C4-2B (cell line): ENCODE measurements at regions not wholly inside any gene's neighbourhood (a gene's known extent, or its start where the extent isn't known, plus 50 kb on each side); places are given as distances from the start of the nearest gene placed in this dataset.

Experiments used
- H3K27ac ChIP-seq: fragments of 450-650 bp; 2 replicates; pipeline ENCODE4 v1.5.1; 2017
- CTCF ChIP-seq: fragments of 450-650 bp; conservative IDR thresholded peaks from 2 replicates; pipeline ENCODE4 v1.5.1; 2017; ENCODE audit warnings: mild to moderate bottlenecking
- ZFX ChIP-seq: fragments of 450-650 bp; IDR thresholded peaks from 2 replicates; pipeline ENCODE4 v1.6.1; 2017

GRCh38 chr5:136924490-136924889 is 559.1 kb upstream of the TRPC7 start:
- TF ChIP-seq CTCF, result no peak
- H3K27ac ChIP-seq, result no peak overlapping the region

- H3K27ac ChIP-seq, result no peak overlapping the region
- TF ChIP-seq CTCF, result no peak
- TF ChIP-seq ZFX, result no peak
Measured at GRCh38 chr5:136910625-136911024, 545.3 kb upstream of the TRPC7 start.

- no peak for TF ChIP-seq ZFX
- no peak for TF ChIP-seq CTCF
- H3K27ac ChIP-seq, result no peak overlapping the region
Measured at GRCh38 chr5:136909906-136910305, 544.6 kb upstream of the TRPC7 start.

- TF ChIP-seq CTCF, result no peak
- no peak for TF ChIP-seq ZFX
- H3K27ac ChIP-seq, result no peak overlapping the region
Measured at GRCh38 chr5:136907371-136907770, 542.0 kb upstream of the TRPC7 start.

- H3K27ac ChIP-seq, result no peak overlapping the region
- TF ChIP-seq ZFX, result no peak
- TF ChIP-seq CTCF, result no peak
Measured at GRCh38 chr5:136906545-136906944, 541.2 kb upstream of the TRPC7 start.

GRCh38 chr5:136905571-136905970 is 540.2 kb upstream of the TRPC7 start:
- TF ChIP-seq ZFX (no peak), CTCF (no peak)
- no peak overlapping the region for H3K27ac ChIP-seq

GRCh38 chr5:136894070-136894469 is 528.7 kb upstream of the TRPC7 start:
- no peak for TF ChIP-seq CTCF
- no peak for TF ChIP-seq ZFX

More at GRCh38 chr5:136894070-136894469, 528.7 kb upstream of the TRPC7 start:
- no peak overlapping the region for H3K27ac ChIP-seq
